SK-MEL-5 (cell line): ENCODE measurements at regions not wholly inside any gene's neighbourhood (a gene's known extent, or its start where the extent isn't known, plus 50 kb on each side); places are given as distances from the start of the nearest gene placed in this dataset.
"Not testable (repeated sequence)": the region's sequence is repeated elsewhere in the genome, so short reads cannot be mapped to it uniquely, and the experiment has no call there.

Experiments used
- DNase-seq: peaks from one replicate; pipeline ENCODE4 v3.0.0-alpha.2; 2016; ENCODE audit warnings: low read depth, low spot score
- in situ Hi-C: cut with HindIII; loops from 2 replicates; pipeline ENCODE4 v1.10.0; 2016; ENCODE audit warnings: low sequenced_read_pairs, high pct_unique_total_duplicates, low pct_unique_long_range_greater_than_20kb

DNA sequence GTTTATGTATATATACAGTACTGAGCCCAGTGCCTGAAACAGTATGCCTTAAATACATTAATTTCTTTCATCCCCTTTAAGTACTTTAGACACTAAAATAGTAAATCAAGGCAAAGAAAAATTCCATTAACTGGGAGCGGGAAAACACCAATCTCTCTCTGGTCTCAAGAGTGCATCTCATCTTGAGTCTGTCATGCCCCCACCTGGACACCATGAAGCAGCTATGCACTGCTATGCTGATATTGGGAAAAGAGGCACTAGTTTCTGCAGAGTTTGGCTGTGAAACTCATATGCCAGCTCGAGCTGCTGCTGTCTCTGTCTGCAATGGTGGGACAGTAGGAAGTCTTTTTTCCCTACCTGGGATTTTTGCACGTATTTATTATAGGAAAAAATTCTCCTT, 754.4 kb upstream of the RAG2 start:
- in situ Hi-C loops: no loop called here

DNA sequence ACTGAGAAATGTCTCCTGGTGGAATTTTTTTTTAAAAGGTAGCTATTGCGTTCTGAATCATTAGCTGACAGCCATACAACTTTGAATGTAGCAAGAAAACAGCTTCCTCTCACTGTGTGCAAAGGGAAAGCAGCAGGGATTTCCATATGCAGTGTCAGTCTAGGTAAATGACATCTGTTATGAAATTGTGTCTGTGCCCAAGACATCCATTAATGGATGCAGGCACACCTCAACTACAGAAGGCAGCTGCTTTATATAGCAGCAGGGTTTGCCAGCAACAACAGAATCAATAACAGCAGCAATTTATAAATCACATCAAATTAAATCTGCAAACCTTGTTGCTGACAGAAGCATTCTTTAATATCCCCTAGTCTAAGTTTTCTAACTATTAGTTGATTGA, 745.3 kb upstream of the RAG2 start:
- in situ Hi-C loops: no loop called here
- no peak for DNase-seq

More for the DNA sequence above, 754.4 kb upstream of the RAG2 start:
- no peak for DNase-seq

DNA sequence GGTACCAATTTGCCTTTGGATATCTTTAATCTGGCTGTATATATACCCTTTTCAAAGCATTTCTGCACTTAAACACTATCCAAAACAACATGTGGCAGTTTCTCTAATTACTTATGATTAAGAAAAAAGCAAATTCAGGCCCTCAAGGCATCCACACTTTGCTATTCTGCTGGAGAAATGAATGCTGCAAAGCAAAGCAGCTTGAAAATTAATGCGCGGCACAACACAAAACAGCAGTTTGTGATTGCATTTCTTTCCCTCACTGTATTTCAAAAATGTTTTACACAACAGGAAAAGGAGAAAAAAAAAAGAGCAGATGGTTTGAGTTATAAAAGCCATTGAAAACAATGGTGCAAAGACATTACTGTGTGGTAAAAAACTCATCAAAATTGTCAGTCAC, 738.4 kb upstream of the RAG2 start:
- no peak for DNase-seq
- in situ Hi-C loops: no loop called here

DNA sequence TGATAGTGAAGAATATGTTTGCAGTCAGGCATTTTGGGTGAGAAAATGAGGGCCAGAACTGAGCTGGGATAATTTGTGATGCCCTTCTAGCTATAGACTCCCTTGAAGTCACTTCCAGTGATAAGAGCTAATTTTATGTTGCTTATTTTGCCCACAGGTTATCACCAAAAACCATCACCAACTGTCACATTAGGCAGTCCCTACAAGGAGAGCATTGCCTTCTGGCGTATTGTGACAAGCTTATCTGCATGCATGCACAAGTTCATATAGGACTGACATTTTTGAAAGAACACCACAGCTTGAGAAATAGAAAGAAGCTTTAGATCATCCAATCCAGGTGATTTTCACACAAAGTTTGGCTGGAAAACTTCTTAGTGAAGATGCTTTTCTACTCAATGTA, 735.3 kb upstream of the RAG2 start:
- no peak for DNase-seq
- in situ Hi-C loops: no loop called here

DNA sequence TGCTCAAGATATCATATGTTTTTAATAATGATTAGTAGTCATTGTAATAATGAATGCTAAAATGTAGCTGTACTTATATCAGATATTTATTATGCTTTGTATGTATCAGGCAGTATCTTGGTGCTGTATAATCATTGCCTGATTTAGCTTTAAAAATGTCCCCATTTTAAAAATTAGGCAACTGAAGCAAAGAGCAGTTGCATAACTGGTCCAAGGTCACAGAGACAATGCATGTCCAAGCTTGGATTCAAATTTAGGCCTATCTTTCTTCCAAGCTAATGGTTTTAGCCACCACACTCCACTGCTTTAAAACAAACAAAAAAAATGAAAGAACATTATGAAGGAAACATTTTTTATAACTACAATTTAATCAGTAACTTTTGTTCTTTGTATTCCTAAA, 725.8 kb upstream of the RAG2 start:
- in situ Hi-C loops: no loop called here

DNA sequence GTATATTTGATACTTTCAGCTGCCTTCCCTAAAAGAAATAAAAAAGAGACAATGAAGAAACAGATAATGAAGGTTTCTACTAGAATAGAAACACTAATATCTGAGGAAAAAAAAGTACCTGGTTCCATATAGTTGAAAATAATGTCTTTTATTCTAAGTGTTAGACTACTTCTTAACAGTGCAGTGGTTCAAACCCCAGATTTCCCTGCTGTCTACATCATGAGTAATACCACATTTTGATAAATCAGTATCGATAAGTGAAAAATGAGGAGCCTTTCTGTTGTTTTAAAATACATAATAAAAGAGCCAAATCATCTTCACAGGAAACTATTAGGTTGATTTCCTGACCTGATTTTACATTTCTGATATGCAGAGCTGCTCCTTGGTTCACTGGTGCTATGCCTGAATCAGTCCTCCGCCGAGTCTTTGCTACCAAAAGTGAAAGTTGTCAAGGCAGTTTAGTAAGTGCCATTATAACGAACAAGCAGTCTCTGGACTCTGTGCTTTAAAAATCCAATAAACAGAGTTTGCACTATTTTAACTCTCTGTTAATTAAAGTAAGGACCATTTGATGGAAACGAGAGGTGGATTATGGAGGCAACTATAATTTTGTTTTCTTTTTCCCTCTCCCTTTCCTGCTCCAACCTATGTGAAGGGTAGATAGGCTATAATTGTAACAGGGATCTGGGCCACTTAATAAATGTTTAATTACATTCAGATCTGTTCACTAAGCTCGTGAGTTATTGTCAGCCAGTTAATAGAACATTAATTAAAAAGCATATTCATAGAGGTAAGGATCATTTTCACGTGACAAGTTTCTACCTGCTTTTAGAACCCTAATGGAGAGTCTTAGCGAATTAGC, 724.5 kb upstream of the RAG2 start:
- in situ Hi-C loops: no loop called here
- peak; percentile 1 for DNase-seq

More for the DNA sequence above, 725.8 kb upstream of the RAG2 start:
- DNase-seq: no peak

DNA sequence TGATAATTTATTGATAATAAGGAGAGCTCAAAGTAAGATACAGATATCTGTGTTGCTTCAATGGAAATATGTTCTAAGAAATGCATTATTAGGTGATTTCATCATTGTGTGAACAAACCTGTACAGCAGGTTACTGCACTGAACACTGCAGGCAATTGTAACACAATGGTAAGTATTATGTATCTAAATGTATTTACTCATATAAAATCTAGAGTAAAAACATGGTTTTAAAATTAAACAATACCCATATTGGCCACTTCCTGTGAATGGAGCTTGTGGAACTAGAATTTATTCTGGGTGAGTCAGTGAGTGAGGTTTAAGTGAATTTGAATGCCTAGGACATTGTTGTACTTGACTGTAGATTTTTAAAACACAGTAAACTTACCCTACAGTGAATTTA, 722.9 kb upstream of the RAG2 start:
- in situ Hi-C loops: no loop called here
- no peak for DNase-seq

DNA sequence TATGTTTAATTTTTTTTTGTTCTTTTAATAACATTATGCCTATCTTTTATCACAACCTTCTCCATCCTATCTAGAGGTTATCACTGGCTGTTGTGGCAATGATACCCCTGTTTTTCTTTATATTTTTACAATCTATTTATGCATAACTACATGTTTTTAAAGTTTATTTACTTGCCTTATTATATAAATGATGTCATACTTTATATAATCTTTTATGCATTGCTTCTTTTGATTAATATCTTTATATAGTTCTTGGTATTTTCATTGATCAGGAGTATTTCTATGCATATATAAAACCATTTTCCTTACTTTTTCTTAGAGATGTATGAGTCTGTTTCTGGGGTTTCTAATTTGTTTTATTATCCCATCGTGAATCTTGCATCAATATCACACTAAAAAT, 719.8 kb upstream of the RAG2 start:
- in situ Hi-C loops: no loop called here

DNA sequence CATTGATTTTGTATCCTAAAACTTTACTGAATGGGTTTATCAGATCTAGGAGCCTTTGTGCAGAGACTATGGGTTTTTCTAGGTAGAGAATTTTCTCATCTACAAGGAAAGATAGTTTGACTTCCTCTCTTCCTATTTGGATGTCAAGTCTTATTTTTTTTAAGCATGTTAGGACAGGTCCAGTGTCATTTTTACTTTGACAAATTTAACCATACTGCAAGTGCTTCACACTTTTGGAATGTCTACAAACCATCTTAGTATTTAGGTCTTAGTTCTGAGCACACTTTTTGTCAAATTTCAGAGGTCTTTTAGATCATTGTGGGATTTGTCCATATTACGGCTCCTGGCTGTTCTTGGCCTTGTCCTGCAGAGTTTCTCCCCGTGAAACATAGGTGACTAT, 715.2 kb upstream of the RAG2 start:
- no peak for DNase-seq
- in situ Hi-C loops: no loop called here

More for the DNA sequence above, 719.8 kb upstream of the RAG2 start:
- no peak for DNase-seq

DNA sequence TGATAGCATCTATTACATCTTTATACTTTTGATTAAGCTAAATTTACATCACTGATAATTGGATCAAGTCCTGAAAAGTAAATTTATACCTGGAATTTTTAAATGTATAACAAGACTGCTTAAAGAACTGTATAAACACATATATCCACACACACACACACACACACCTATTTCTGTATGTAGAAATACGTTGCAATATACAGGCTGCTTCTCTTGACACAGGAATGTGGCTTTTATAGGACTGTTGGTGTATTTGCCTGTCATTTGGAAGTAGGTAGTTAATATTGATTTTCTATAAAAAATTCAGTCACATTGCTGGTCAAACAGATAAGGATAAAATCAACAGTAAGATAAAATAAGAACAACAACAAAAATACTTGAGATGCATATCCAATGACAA, 708.5 kb upstream of the RAG2 start:
- in situ Hi-C loops: no loop called here
- DNase-seq: no peak

DNA sequence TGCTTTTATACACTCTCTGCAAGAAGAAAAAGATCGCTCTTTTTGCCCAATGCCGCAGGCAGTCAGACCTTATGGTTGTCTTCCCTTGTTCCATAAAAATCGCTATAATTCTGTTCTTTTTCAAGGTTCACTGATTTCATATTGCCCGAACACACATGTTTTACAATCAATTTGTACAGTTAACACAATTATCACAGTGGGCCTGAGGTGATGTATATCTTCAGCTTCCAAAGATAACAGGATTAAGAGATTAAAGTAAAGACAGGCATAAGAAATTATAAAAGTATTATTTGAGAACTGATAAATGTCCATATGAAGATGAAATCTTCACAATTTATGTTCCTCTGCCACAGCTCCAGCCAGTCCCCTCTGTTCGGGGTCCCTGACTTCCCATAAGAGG, 703.4 kb upstream of the RAG2 start:
- in situ Hi-C loops, DNase-seq: not testable (repeated sequence)

DNA sequence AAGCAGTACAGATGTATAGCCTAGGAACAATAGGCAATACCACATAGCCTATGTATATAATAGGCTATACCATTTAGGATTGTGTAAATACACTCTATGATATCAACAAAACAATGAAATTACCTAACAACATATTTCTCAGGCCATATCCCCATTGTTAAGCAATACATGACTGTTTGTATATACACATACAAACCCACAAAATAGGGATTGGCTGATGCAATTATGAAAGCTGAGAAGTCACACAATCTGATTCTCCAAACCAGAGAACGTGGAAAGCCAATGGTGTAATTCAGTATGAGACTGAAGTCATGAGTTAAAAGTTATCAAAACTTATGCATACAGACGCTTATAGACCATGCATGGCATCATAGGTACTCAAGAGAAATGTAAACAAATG, 700.1 kb upstream of the RAG2 start:
- no peak for DNase-seq
- in situ Hi-C loops: no loop called here

DNA sequence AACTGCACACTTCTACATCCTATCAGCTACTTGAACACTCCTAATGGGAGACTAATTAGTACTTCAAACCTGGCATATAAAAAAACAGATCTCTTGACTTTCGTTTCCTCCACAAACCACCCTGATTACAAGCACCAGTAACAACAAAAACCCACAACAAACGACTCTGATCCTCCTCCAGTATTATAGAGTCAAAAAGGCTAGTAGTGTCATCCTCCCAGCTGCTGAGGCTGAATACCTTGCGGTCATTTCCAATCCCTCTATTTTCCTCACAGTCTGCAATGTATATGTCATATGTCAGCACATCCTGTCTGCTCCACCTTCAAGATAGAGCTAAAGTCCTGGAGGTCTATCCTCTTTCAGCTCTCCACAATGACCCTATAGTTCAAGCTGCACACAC, 688.9 kb upstream of the RAG2 start:
- DNase-seq: no peak
- in situ Hi-C loops: no loop called here

DNA sequence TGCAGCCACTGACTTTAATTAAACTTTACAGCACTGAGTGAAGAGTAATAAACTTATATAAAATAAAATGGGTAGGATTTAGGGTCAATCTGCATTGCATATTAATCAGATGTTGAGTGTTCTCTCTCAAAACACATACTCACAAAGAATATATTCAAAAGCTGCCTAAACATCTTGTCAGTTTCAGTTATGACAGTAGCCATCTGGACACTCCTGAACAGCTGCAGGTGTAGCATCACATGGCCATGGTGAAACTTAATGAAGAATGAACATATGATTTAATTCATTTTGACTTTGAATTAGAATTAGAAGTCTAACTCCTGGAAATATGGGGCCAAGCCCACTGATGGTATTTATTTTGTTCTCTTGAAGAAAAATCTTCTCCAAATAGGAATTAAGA, 684.3 kb upstream of the RAG2 start:
- no peak for DNase-seq
- in situ Hi-C loops: no loop called here

DNA sequence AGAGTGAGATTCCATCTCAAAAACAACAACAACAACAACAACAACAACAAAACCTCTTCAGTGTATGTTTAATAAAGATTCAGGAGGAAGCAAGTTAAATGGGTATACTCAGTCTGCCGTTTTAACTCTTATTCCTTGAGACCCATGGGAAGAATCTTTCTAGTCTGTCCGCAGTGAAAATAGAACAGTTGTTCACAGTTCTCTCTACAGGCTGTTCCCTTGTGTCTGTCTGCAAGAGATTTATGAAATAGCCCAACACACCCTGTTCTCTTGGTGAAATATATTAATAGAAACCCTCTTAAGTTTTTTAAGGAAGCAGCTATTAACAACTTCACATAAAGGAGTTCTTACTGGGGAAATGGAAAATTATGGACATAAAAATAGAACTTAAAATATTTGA, 682.2 kb upstream of the RAG2 start:
- in situ Hi-C loops: no loop called here
- no peak for DNase-seq

DNA sequence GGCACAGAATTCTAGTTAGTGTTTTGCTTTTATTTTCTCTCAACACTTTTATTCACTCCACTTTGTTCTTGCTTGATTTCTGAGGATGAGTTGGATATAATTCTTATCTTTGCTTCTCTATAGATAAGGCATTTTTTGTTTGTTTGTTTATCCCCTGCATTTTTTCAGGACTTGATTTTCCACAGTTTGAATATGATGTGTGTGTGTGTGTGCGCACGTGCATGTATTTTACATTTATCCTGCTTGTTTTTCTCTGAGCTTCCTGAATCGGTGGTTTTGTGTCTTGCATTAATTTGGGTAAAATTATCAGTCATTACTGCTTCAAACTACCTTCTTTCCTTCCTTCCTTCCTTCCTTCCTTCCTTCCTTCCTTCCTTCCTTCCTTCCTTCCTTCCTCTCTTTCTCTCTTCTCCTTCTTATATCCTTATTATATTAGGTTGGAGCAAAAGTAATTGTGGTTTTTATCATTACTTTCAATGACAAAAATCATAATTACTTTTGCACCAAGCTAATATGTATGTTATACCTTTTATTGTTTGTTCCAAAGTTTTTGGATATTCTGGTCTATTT, 679.9 kb upstream of the RAG2 start:
- in situ Hi-C loops: no loop called here
- no peak for DNase-seq

DNA sequence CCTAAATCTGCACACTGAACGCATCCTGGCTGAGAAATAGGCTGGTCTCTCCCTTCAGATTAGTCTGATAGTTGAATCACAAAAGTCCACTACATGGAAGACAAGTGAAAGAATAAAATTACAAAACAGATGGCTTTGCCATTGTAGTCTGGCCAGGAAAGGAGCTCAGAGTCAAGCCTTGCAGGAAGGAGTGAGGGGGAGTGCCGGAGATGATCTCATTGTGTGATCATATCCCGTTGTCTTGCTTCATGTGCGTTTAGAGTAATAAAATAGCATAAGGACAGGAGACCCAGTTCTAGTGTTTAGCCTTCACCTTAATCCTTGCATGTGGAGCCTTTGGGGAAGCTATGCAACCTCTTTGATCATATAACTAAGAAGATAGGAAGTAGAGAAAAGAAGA, 666.7 kb upstream of the RAG2 start:
- no peak for DNase-seq
- in situ Hi-C loops: no loop called here

DNA sequence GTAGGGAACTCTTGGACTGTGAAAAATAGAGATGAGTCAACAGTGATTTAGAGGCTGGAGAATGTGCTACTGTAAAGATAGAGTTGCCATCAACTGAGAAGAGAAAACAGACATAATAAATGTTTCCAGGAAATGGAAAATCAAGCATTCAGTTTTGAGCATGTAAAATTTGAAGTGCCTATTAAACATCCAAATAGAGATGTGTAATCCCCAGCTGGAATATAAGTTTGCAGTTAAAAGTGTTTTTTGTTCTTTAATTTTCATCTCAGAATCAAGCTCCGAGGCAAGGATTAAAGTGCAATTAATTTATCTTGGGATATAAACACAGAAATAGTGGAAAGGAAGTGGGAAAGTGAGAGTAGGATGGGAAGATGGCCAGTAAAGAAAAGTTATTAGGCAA, 666.0 kb upstream of the RAG2 start:
- DNase-seq: no peak
- in situ Hi-C loops: no loop called here

DNA sequence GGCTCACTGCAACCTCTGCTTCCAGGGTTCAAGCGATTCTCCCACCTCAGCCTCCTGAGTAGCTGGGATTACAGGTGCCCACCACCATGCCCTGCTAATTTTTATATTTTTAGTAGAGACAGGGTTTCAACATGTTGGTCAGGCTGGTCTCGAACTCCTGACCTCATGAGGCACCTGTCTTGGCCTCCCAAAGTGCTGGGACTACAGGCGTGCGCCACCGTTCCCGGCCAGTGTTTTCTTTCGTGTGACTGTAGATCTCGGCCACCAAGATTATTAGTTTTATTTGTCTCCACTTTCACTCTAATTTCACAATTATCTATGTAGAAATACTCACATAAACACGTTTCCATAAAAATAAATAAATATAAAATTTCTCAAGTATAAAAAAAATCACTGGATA, 665.4 kb upstream of the RAG2 start:
- DNase-seq, in situ Hi-C loops: not testable (repeated sequence)
